Caki2 (cell line): ENCODE measurements at regions not wholly inside any gene's neighbourhood (a gene's known extent, or its start where the extent isn't known, plus 50 kb on each side); places are given as distances from the start of the nearest gene placed in this dataset.
"Not testable (repeated sequence)": the region's sequence is repeated elsewhere in the genome, so short reads cannot be mapped to it uniquely, and the experiment has no call there.

Experiments used
- DNase-seq: peaks from one replicate; pipeline ENCODE4 v3.0.0-alpha.2; 2015; ENCODE audit warnings: low read depth
- in situ Hi-C: cut with HindIII; loops from 2 replicates; pipeline ENCODE4 v1.10.0; 2016; ENCODE audit warnings: low sequenced_read_pairs, low pct_unique_long_range_greater_than_20kb, mixed read lengths

DNA sequence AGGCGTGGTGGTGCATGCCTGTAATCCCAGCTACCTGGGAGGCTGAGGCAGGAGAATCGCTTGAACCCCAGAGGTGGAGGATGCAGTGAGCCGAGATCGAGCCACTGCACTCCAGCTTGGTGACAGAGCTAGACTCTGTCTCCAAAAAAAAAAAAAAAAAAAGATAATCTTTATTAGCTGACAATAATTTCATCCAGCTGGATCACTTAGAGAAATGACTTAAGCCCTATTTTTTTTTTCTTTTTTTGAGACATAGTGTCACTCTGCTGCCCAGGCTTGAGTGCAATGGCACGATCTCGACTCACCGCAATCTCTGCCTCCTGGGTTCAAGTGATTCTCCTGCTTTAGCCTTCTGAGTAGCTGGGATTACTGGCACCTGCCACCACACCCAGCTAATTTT, 51.6 kb upstream of the MAP4K4 start:
- in situ Hi-C loops, DNase-seq: not testable (repeated sequence)

GRCh38 chr2:101644842-101645383, 52.6 kb upstream of the MAP4K4 start:
- DNase-seq, result no peak
- in situ Hi-C loops, result no loop called here

GRCh38 chr2:101643004-101643524, 54.4 kb upstream of the MAP4K4 start:
- DNase-seq, result no peak
- in situ Hi-C loops, result no loop called here

DNA sequence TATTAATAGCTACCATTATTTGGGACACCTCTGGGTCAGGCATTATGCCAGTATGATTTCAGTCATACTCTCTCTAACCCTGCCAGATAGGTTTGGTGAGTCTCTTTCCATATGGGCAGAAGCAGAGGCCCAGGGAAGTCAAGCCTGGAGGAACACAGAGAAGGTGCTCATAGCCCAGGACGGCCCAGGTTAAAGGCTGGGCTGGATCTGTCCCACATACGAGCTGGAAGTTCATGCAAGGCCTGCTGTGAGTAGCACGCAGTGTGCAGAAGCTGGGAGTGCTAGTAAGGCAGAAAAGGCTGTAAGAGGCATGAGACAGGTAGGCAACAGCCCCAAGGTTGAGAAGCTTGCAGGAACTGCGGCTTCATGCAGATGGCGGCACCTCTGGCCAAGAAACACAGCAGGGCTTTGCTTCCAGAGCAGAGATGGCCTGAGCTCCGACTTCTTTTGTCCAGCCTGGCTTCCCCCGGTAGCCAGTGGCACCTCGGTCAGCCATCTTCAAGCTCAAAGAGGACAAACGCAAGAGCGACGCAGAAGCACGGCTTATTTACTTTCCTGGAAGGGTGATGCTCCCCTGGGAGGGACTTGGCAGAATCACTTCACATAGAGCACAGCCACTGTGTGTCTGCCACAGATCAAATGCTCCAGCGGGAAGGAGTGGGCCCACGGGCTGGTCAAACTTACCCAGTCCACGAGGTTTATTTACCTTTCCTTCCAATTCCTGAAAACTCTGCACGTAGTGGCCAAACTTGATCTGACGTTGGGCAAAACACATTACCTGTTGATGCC, 58.5 kb upstream of the MAP4K4 start:
- in situ Hi-C loops, result no loop called here

DNA sequence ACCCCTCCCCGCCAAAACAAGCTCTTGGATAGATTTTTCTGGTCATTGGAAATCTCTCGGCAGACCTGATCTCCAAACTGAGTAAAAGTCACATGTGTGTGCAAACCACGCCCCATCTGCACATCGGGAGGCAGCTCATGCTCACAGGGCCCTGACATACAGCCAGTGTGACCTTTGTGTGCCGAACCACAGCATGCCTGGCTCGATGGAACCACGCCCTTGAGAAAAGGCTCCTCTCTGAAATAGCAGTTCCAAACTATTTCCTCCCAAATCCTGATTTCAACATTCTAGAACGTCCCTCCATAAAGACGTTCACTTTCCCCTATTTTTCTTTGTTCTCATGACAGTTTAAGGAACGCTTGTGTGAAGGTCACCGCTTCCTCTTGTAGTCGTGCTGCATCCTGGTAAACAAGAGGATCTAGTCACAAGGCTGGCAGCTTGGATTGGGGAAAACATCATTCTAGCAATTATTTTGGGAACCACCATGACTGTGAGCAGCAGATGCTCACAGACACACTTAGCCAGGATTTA, 59.3 kb upstream of the MAP4K4 start:
- in situ Hi-C loops, result no loop called here
- DNase-seq, result no peak

More for the DNA sequence above, 58.5 kb upstream of the MAP4K4 start:
- no peak for DNase-seq

- in situ Hi-C loops, result no loop called here
- DNase-seq, result peak; percentile 42
Observed at GRCh38 chr2:101630224-101630949, 67.1 kb upstream of the MAP4K4 start.

GRCh38 chr2:101628030-101628392, 69.5 kb upstream of the MAP4K4 start:
- no peak for DNase-seq
- in situ Hi-C loops, result no loop called here

DNA sequence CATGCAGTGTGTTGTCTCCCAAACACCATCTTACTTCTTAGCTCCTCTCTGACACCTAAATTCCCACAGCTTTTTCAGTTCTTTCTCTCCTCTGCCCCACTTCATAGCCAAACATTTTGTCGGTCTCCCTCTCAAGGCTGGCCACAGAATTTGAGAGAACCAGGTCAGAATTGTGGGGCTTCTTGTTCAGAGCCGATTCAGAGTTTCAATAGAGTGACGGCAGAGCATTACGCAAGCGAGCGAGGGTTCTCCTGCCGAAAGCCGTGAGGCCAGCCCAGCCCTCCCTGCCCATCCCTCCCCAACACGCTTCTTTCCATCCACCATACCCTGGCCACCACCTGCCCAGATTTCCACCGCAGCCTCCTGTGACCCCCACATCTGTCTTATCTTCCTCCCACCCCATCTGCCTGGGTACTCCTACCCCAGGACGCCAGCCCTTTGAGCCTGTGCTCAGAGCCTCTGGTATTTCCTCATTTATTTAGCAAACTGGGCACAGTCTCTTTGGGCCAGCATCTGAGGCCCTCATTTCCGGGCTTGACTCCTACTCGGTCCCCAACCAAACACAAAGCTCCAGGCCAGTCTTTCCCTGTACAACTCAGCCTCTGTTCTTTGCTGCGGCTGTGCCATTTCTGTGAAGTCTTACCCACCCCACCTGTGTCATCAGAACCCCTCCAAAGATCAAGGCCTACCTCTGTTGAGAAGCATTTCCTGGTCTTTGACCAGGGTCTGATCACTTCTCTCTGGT, 70.0 kb upstream of the MAP4K4 start:
- in situ Hi-C loops, result no loop called here
- no peak for DNase-seq

DNA sequence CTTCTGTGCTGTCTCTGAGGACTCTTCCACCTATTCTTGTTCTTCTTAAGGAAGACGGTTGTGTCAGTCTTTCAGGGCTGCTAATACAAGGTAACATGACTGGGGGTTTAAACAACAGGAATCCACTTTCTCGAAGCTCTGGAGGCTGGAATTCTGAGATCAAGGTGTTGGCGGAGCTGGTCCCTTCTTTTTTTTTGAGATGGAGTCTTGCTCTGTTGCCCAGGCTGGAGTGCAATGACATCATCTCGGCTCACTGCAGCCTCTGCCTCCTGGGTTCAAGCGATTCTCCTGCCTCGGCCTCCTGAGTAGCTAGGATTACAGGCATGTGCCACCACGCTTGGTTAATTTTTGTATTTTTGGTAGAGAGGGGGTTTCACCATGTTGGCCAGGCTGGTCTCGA, 71.7 kb upstream of the MAP4K4 start:
- DNase-seq, in situ Hi-C loops: not testable (repeated sequence)

DNA sequence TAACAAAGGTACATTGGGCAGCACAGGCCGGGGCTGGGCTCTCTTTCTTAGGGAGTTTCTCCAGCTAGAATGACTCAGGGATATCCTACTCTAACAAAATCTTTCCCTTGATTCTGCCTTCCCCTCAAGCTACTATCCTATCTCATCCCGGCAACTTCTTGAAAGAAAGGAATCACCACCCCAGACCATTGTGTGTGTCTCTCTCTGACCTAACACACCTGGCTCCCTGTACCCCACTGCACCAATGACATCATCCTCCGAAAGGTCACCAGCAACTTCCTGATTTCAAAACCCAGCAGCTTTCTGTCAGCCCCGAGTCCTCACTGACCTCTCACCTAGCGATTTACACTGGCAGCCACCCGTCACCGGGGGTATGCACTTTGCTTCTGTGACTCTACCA, 72.1 kb upstream of the MAP4K4 start:
- DNase-seq, result peak; percentile 3
- in situ Hi-C loops, result no loop called here

GRCh38 chr2:101624706-101625332, 72.7 kb upstream of the MAP4K4 start:
- no peak for DNase-seq
- in situ Hi-C loops, result no loop called here

DNA sequence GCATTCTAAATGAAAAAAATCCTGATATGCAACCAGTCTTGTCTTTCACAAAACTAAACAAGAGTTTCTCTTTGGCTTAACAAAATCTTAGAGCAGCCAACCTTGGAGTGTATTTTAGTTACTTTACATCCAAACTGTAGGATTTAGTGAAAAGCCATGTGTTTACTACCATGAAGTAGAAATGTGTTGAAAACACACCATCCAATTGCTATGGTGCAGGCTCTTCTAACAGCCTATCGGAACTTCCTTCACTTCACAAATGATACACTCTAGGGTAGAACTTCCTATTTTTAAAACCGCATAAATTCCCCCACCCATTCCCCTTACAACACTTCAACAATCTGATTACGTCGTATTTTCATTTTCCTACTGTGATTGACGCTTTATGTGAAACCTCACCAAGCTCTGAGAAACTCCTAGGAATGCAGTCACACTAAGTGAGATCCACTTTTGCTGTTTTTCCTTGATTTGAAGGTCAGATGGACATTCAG, 74.4 kb upstream of the MAP4K4 start:
- in situ Hi-C loops, result no loop called here

GRCh38 chr2:101622210-101623030, 75.1 kb upstream of the MAP4K4 start:
- in situ Hi-C loops, result no loop called here
- DNase-seq, result no peak

More for the DNA sequence above, 74.4 kb upstream of the MAP4K4 start:
- DNase-seq, result no peak

GRCh38 chr2:101619191-101619591, 78.3 kb upstream of the MAP4K4 start:
- no peak for DNase-seq
- in situ Hi-C loops, result no loop called here

DNA sequence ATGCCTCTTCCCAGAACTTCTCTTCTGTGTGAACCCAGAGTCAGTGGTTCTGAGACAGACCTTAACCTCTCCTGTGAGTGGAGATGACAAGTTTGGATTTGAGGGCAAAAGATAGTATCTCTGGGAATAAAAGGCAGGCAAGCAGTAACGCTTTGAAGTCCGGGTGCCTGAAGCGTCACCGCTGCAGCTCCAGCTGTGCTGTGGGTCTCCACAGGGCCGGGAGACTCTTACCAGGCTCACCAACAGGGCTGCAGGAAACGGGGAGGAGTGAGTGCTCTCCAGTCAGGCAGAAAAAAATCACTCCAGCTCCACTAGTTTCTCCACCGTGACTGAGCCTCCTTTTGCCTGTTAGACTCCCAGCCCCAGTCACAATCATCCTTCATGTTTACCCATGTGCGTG, 79.7 kb upstream of the MAP4K4 start:
- in situ Hi-C loops, result no loop called here
- no peak for DNase-seq

DNA sequence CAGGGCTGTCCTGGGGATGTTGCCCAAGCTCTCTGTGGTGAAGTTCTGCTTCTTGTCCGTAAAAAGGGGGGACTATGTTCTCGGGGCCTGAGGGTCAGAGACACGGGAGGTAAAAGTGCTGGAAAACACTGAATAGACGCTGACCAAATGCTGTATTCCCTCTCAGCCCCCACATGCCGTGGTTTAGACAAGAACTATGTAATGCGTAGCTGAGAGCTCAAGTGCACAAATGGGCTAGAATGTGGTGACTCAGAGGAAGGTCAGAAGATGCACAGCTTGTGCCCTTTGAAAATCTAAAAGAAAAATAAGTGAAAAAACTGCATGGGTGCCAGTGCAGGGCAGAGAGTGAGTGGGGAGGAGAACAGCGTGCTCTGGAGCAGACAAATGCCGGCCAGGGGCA, 80.3 kb upstream of the MAP4K4 start:
- in situ Hi-C loops, result no loop called here
- no peak for DNase-seq

- in situ Hi-C loops, result no loop called here
- DNase-seq, result no peak
Observed at GRCh38 chr2:101614127-101614759, 83.3 kb upstream of the MAP4K4 start.
